HEK293 (cell line): ENCODE measurements at regions not wholly inside any gene's neighbourhood (a gene's known extent, or its start where the extent isn't known, plus 50 kb on each side); places are given as distances from the start of the nearest gene placed in this dataset.

Source experiments
- BCL11A ChIP-seq: fragments of 450-650 bp; formaldehyde crosslinking; IDR thresholded peaks from 2 replicates; pipeline ENCODE4 v1.5.1; 2016; ENCODE audit warnings: low read depth, missing biosample characterization, missing genetic modification characterization
- GLI2 ChIP-seq: fragments of 450-650 bp; formaldehyde crosslinking; IDR thresholded peaks from 2 replicates; pipeline ENCODE4; 2017; ENCODE audit warnings: missing biosample characterization, missing genetic modification characterization, low read depth, borderline replicate concordance
- SP2 ChIP-seq: fragments of 450-650 bp; formaldehyde crosslinking; IDR thresholded peaks from 2 replicates; pipeline ENCODE4 v1.5.1; 2016; ENCODE audit warnings: missing biosample characterization, missing genetic modification characterization
- YY2 ChIP-seq: fragments of 450-650 bp; formaldehyde crosslinking; IDR thresholded peaks from 2 replicates; pipeline ENCODE4 v1.5.1; 2016; ENCODE audit warnings: missing biosample characterization, missing genetic modification characterization
- ZNF133 ChIP-seq: fragments of 450-650 bp; formaldehyde crosslinking; IDR thresholded peaks from 2 replicates; pipeline ENCODE4 v1.5.1; 2016; ENCODE audit warnings: missing biosample characterization, missing genetic modification characterization
- ZNF138 ChIP-seq: fragments of 450-650 bp; formaldehyde crosslinking; IDR thresholded peaks from 2 replicates; pipeline ENCODE4 v1.5.1; 2016; ENCODE audit warnings: missing biosample characterization, missing genetic modification characterization, borderline replicate concordance
- ZNF248 ChIP-seq: fragments of 450-650 bp; formaldehyde crosslinking; IDR thresholded peaks from 2 replicates; pipeline ENCODE4 v1.5.1; 2017; ENCODE audit warnings: missing biosample characterization, missing genetic modification characterization
- ZNF654 ChIP-seq: fragments of 450-650 bp; formaldehyde crosslinking; IDR thresholded peaks from 2 replicates; pipeline ENCODE4 v1.5.1; 2016; ENCODE audit warnings: low read depth, missing biosample characterization, missing genetic modification characterization
- ZNF768 ChIP-seq: fragments of 450-650 bp; formaldehyde crosslinking; IDR thresholded peaks from 2 replicates; pipeline ENCODE4 v1.5.1; 2018; ENCODE audit warnings: missing biosample characterization, mild to moderate bottlenecking, missing genetic modification characterization
- ZNF777 ChIP-seq: fragments of 450-650 bp; formaldehyde crosslinking; IDR thresholded peaks from 2 replicates; pipeline ENCODE4 v1.5.1; 2017; ENCODE audit warnings: missing biosample characterization, missing genetic modification characterization, borderline replicate concordance
- TF ChIP-seq, protein P1 (sequence below): fragments of 450-650 bp; formaldehyde crosslinking; IDR thresholded peaks from 2 replicates; pipeline ENCODE4 v1.5.1; 2016; ENCODE audit warnings: missing biosample characterization, missing genetic modification characterization
- TF ChIP-seq, protein P2 (sequence below): fragments of 450-650 bp; formaldehyde crosslinking; IDR thresholded peaks from 2 replicates; pipeline ENCODE4 v1.5.1; 2016; ENCODE audit warnings: missing biosample characterization, missing genetic modification characterization
- TF ChIP-seq, protein P3 (sequence below): fragments of 450-650 bp; formaldehyde crosslinking; IDR thresholded peaks from 2 replicates; pipeline ENCODE4 v1.5.1; 2016; ENCODE audit warnings: missing biosample characterization, missing genetic modification characterization, low read depth

DNA sequence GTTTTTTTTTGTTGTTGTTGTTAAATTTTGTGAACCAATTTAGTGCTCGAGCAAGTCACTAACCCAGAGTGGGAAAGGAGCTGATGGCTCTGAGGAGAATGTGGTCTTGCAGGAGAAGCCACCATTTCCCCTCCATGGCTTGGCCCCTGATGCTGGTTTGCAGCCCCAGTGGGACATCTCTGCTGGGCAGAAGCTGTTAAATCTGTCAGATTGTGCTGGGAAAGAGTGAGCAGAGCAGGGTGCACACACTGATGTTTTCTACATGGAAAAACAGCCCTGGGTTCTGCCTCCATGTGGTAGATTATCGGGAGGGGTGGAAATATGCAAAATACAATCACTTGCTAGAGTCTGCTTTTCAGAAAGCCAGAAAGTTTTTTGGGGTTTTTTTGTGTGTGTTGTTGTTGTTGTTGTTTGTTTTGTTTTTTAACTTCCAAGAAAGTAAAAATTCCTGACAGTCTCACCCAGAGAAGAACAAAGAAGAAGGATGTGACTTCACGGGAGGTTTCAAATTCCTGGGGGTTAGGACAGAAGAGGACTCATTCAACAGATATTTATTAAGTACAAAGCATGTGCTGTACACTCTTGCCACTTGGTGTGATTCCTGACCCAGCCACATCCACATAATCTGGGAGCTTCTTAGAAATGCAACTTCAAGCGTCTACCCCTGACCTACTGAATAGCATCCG lies 133.7 kb downstream of the FOXB1 start:
- TF ChIP-seq ZNF768 (tag by site-specific recombination) (no peak), ZNF777 (tag by site-specific recombination) (no peak), ZNF654 (tag by site-specific recombination) (no peak), SP2 (tag by site-specific recombination) (no peak), BCL11A (tag by site-specific recombination) (no peak), ZNF248 (no peak), ZNF138 (tag by site-specific recombination) (no peak), ZNF133 (tag by site-specific recombination) (no peak), GLI2 (tag by site-specific recombination) (no peak), YY2 (tag by site-specific recombination) (no peak)
- TF ChIP-seq, protein P1, sequence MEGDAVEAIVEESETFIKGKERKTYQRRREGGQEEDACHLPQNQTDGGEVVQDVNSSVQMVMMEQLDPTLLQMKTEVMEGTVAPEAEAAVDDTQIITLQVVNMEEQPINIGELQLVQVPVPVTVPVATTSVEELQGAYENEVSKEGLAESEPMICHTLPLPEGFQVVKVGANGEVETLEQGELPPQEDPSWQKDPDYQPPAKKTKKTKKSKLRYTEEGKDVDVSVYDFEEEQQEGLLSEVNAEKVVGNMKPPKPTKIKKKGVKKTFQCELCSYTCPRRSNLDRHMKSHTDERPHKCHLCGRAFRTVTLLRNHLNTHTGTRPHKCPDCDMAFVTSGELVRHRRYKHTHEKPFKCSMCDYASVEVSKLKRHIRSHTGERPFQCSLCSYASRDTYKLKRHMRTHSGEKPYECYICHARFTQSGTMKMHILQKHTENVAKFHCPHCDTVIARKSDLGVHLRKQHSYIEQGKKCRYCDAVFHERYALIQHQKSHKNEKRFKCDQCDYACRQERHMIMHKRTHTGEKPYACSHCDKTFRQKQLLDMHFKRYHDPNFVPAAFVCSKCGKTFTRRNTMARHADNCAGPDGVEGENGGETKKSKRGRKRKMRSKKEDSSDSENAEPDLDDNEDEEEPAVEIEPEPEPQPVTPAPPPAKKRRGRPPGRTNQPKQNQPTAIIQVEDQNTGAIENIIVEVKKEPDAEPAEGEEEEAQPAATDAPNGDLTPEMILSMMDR (tag by site-specific recombination), result no peak
- TF ChIP-seq, protein P2, sequence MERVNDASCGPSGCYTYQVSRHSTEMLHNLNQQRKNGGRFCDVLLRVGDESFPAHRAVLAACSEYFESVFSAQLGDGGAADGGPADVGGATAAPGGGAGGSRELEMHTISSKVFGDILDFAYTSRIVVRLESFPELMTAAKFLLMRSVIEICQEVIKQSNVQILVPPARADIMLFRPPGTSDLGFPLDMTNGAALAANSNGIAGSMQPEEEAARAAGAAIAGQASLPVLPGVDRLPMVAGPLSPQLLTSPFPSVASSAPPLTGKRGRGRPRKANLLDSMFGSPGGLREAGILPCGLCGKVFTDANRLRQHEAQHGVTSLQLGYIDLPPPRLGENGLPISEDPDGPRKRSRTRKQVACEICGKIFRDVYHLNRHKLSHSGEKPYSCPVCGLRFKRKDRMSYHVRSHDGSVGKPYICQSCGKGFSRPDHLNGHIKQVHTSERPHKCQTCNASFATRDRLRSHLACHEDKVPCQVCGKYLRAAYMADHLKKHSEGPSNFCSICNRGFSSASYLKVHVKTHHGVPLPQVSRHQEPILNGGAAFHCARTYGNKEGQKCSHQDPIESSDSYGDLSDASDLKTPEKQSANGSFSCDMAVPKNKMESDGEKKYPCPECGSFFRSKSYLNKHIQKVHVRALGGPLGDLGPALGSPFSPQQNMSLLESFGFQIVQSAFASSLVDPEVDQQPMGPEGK, result no peak
- TF ChIP-seq, protein P3, sequence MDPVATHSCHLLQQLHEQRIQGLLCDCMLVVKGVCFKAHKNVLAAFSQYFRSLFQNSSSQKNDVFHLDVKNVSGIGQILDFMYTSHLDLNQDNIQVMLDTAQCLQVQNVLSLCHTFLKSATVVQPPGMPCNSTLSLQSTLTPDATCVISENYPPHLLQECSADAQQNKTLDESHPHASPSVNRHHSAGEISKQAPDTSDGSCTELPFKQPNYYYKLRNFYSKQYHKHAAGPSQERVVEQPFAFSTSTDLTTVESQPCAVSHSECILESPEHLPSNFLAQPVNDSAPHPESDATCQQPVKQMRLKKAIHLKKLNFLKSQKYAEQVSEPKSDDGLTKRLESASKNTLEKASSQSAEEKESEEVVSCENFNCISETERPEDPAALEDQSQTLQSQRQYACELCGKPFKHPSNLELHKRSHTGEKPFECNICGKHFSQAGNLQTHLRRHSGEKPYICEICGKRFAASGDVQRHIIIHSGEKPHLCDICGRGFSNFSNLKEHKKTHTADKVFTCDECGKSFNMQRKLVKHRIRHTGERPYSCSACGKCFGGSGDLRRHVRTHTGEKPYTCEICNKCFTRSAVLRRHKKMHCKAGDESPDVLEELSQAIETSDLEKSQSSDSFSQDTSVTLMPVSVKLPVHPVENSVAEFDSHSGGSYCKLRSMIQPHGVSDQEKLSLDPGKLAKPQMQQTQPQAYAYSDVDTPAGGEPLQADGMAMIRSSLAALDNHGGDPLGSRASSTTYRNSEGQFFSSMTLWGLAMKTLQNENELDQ, result no peak
